ENCODE measurements at regions not wholly inside any gene's neighbourhood (a gene's known extent, or its start where the extent isn't known, plus 50 kb on each side); places are given as distances from the start of the nearest gene placed in this dataset.

DNA sequence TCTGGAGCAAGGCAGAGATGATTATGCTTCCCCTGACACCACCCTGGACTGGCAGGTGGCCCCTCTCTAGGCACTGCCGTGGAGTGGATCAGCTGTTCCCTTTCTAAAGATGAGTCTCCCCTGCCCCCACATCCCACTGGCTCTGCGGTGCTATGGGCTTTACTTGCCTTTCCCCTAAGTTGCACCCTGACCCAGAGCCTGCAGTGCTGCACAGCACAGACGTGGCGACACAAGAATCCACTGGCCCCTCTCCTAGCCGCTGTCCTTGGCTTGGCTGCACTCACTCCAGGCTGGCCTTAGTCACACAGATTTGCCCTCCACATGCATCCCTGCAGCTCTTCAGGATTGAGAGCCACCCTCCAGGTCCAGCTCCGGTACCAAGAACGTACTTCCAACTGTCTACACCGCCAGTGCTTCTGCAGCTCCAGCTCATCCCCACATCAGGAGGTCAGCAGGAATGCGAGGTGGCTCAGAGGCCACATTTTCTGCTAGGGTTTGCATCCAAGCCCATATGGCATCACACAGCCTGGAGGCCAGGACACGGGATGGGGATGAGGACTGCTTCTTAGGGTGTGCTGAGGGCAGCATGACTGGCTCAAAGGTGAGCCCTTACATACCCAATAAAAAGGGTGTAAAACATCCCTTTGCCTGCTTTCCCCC, 82.4 kb upstream of the RASGRF1 start (continued):
- no peak for TF ChIP-seq ZNF565 (CRISPR knock-in tag; conservative IDR thresholded peaks at IDR 0.05; ENCODE audit: low read depth)

DNA sequence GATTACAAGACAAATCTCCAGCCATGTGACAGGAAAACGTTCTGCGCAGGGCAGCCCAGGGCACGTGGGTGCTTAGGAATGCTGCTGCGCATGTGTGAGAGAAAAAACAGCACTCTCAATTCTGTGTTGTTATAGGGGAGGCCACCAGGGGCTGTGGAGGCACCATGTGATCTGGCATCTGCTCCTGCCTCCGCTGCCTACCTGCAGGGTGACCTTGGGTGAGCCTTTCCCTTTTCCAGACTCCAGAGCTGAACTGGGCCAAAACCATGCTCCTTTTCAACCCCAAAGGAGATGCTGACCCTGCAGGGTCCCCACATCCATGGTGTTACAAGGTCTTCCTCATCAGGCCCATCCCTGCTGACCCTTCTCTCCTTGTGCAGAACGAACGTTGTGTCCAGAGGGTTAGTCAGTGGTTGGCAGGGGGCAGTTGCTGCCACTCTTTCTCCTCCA, 81.5 kb upstream of the RASGRF1 start:
- 0 out of 2 replicates have a peak, but pooled peaks have one; percentile 19 for TF ChIP-seq CSDC2 (CRISPR knock-in tag; IDR thresholded peaks at IDR 0.05)
- TF ChIP-seq ZFP30 (CRISPR knock-in tag; IDR thresholded peaks at IDR 0.05), result no peak

DNA sequence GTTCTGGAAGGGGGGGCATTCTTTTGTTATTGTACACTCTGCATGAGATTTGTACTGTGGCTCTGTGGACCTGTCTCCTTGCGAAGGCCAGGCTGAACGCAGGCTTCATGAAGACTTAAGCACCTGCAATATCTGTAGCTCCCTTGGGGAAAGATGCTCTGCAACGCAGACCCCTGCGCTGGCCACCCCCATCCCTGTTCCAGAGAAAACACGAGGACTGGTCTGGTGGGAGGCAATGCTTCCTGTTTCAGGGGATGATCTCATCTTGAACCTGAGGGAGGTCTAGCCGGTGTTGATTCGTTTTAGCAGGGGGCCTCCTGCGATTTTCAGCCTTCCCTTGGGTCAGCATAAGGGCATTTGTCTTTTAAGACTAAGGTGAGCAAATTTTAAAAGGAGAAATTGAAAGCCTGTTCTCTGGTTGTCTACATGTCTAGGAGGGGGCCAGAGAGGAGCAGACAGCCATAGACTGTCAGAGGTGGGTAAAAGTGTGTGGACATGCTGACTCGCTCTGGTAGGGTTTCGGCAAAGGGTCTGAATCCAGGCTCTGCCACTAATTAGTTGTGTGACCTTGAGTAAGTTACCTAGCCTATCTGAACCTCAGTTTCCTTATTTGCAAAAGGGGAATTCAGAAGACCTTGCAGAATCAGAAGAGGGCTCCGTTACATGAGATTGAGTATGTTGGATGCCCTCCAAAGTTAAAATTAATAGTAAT, 80.9 kb upstream of the RASGRF1 start:
- no peak for TF ChIP-seq PATZ1 (CRISPR knock-in tag; IDR thresholded peaks at IDR 0.05; ENCODE audit: borderline replicate concordance)
- no peak for TF ChIP-seq TSHZ2 (CRISPR knock-in tag; IDR thresholded peaks at IDR 0.05)
- no peak for TF ChIP-seq ZFP3 (CRISPR knock-in tag; IDR thresholded peaks at IDR 0.05)
- TF ChIP-seq ZNF565 (CRISPR knock-in tag; conservative IDR thresholded peaks at IDR 0.05; ENCODE audit: low read depth), result no peak
- no peak for TF ChIP-seq ZNF8 (CRISPR knock-in tag; IDR thresholded peaks at IDR 0.05)
- TF ChIP-seq TOX (CRISPR knock-in tag; IDR thresholded peaks at IDR 0.05; ENCODE audit: borderline replicate concordance), result no peak
- no peak for ATAC-seq

More for the DNA sequence above, 81.5 kb upstream of the RASGRF1 start:
- ATAC-seq, result peak; percentile 61

- TF ChIP-seq ZNF70 (CRISPR knock-in tag; IDR thresholded peaks at IDR 0.05) (no peak), ISL1 (CRISPR knock-in tag; IDR thresholded peaks at IDR 0.05) (peak; percentile 14; the same call in 1 of the 2 replicates), RARB (CRISPR knock-in tag; IDR thresholded peaks at IDR 0.05) (no peak), TSHZ2 (CRISPR knock-in tag; IDR thresholded peaks at IDR 0.05) (peak; percentile 69), SNAI2 (CRISPR knock-in tag; IDR thresholded peaks at IDR 0.05) (no peak)
- peak; percentile 53 for ATAC-seq
Observed at GRCh38 chr15:79170256-79170664, 79.7 kb upstream of the RASGRF1 start.

DNA sequence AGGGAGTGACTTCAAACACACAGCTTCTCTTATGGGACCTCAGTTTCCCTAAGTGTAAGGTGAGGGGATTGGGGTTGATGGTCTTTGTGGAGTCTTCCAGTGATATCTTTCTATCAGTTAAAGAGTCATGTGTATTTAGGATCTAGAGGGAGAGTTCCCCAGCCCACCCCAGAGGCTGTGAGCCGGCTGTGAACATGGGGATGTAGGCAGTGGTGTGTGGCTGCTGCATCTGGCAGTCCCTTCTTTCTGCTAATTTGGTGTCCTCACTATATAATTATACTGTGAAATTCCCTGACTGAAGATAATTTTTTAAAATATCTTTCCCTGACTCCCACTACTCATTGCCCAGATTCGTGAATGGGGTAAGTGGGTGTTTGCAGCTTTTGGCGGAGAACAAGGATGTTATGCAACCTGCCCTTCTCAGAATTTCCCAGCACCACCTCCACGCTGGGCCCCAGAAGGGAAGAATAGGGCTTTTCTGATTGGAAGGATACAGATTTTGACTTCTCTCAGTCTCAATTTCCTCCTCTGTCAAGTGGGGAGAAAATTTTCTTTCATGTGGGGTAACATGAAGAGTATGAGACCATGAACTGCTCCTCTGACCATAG, 79.0 kb upstream of the RASGRF1 start:
- no peak for ATAC-seq
- TF ChIP-seq ARNTL (CRISPR knock-in tag; IDR thresholded peaks at IDR 0.05; ENCODE audit: borderline replicate concordance, low read depth) (no peak), RARB (CRISPR knock-in tag; IDR thresholded peaks at IDR 0.05) (no peak), ZC3H10 (CRISPR knock-in tag; IDR thresholded peaks at IDR 0.05) (no peak), TCF4 (CRISPR knock-in tag; IDR thresholded peaks at IDR 0.05; ENCODE audit: borderline replicate concordance) (no peak), PPARA (CRISPR knock-in tag; IDR thresholded peaks at IDR 0.05; ENCODE audit: borderline replicate concordance) (no peak), ISL1 (CRISPR knock-in tag; IDR thresholded peaks at IDR 0.05) (no peak), ESRRG (CRISPR knock-in tag; IDR thresholded peaks at IDR 0.05) (no peak), ZNF70 (CRISPR knock-in tag; IDR thresholded peaks at IDR 0.05) (no peak), ZFP30 (CRISPR knock-in tag; IDR thresholded peaks at IDR 0.05) (no peak), ZNF565 (CRISPR knock-in tag; conservative IDR thresholded peaks at IDR 0.05; ENCODE audit: low read depth) (no peak), CREB5 (CRISPR knock-in tag; IDR thresholded peaks at IDR 0.05; ENCODE audit: low read depth) (no peak)
